ENCODE measurements at regions not wholly inside any gene's neighbourhood (a gene's known extent, or its start where the extent isn't known, plus 50 kb on each side); places are given as distances from the start of the nearest gene placed in this dataset.

DNA sequence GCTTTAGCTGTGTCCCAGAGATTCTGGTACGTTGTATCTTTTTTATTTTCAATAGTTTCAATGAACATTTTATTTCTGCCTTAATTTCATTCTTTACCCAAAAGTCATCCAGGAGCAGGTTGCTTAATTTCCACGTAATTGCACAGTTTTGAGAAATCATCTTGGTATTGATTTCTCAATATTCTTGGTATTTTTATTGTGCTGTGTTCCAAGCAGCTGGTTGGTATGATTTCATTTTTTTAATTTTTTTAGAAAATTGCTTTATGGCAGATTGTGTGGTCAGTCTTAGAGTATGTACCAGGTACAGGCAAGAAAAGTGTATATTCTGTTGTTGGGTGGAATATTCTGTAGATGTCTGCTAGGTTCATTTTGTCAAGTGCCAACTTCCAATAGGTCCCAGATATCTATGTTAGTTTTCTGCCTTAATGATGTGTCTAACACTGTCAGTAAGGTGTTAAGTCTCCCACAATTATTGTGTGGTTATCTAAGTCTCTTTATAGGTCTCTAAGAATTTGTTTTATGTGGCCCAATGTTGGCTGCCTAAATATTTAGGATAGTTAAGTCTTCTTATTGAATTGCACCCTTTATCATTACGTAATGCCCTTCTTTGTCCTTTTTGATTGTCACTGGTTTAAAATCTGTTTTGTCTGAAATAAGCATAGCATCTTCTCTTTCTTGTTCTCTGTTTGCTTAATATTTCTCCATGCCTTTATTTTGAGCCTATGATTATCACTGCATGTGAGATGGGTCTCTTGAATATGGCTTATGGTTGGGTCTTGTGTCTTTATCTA lies 366.9 kb upstream of the IRAK1BP1 start (continued):
- no peak for TF ChIP-seq MEF2A (IDR thresholded peaks at IDR 0.05; ENCODE audit: borderline replicate concordance, low read depth)
- no peak for TF ChIP-seq NFIC (IDR thresholded peaks at IDR 0.05; ENCODE audit: borderline replicate concordance)
- TF ChIP-seq JUND (IDR thresholded peaks at IDR 0.05): no peak
- TF ChIP-seq GATA2 (CRISPR knock-in tag; IDR thresholded peaks at IDR 0.05): no peak

- Histone ChIP-seq H3K36me3 (replicated peaks in 1 of 2; ENCODE audit: control insufficient read depth in 1 of 2, insufficient read depth in 2 of 2, low read length in 1 of 2) (peaks cover 0 to 4% of the 10 kb centered on the region in 2 experiments), H2AFZ (ENCODE audit: low read depth) (no peak overlapping the region), H3K4me3 (ENCODE audit: low read depth in 2 of 2, low read length in 1 of 2) (no peak overlapping the region), H3K9ac (no peak overlapping the region), H3K4me2 (no peak overlapping the region), H4K20me1 (ENCODE audit: insufficient read depth) (no peaks in the 10 kb centered on the region), H3F3A (replicated peaks; ENCODE audit: insufficient read depth) (no peaks in the 10 kb centered on the region), H3K27ac (ENCODE audit: low read depth in 2 of 2, low read length in 1 of 2) (no peak overlapping the region), H3K9me3 (no peaks in the 10 kb centered on the region), H3K79me2 (ENCODE audit: insufficient read depth) (no peaks in the 10 kb centered on the region), H3K27me3 (ENCODE audit: insufficient read depth) (no peaks in the 10 kb centered on the region), H3K9me2 (no peaks in the 10 kb centered on the region), H3K4me1 (ENCODE audit: control insufficient read depth in 1 of 2, insufficient read depth in 2 of 2, low read depth in 1 of 2, low read length in 1 of 2) (no peaks in the 10 kb centered on the region)
- CTCF ChIA-PET: no interaction called here
- POLR2A ChIA-PET: no interaction called here
- WGBS (ENCODE audit: low lambda C conversion rate): 45% methylated on average over 2 of the region's 2 CpGs
- DNase-seq: no peak
- TF ChIP-seq ZBTB33 (IDR thresholded peaks at IDR 0.05; ENCODE audit: borderline replicate concordance, low read depth) (no peak), POLR2AphosphoS5 (IDR thresholded peaks at IDR 0.05; ENCODE audit: low read depth, low read length) (no peak), TEAD4 (IDR thresholded peaks at IDR 0.05; ENCODE audit: borderline replicate concordance, insufficient read depth) (no peak), FOXJ3 (CRISPR knock-in tag; IDR thresholded peaks at IDR 0.05) (no peak), MAX (IDR thresholded peaks at IDR 0.05; ENCODE audit: low read depth) (no peak), MEF2A (IDR thresholded peaks at IDR 0.05; ENCODE audit: borderline replicate concordance, low read depth) (no peak), NRF1 (IDR thresholded peaks at IDR 0.05; ENCODE audit: low read depth, low read length) (no peak), GATA2 (CRISPR knock-in tag; IDR thresholded peaks at IDR 0.05) (no peak), TAF1 (IDR thresholded peaks at IDR 0.05; ENCODE audit: borderline replicate concordance, low read depth, low read length) (no peak), NFIC (IDR thresholded peaks at IDR 0.05; ENCODE audit: borderline replicate concordance) (no peak), SIN3A (IDR thresholded peaks at IDR 0.05; ENCODE audit: borderline replicate concordance, low read depth, low read length) (no peak), MXI1 (IDR thresholded peaks at IDR 0.05; ENCODE audit: low read depth, low read length) (no peak), EZH2phosphoT487 (IDR thresholded peaks at IDR 0.05; ENCODE audit: borderline replicate concordance, low read depth) (no peak)
- TF ChIP-seq, protein P1, sequence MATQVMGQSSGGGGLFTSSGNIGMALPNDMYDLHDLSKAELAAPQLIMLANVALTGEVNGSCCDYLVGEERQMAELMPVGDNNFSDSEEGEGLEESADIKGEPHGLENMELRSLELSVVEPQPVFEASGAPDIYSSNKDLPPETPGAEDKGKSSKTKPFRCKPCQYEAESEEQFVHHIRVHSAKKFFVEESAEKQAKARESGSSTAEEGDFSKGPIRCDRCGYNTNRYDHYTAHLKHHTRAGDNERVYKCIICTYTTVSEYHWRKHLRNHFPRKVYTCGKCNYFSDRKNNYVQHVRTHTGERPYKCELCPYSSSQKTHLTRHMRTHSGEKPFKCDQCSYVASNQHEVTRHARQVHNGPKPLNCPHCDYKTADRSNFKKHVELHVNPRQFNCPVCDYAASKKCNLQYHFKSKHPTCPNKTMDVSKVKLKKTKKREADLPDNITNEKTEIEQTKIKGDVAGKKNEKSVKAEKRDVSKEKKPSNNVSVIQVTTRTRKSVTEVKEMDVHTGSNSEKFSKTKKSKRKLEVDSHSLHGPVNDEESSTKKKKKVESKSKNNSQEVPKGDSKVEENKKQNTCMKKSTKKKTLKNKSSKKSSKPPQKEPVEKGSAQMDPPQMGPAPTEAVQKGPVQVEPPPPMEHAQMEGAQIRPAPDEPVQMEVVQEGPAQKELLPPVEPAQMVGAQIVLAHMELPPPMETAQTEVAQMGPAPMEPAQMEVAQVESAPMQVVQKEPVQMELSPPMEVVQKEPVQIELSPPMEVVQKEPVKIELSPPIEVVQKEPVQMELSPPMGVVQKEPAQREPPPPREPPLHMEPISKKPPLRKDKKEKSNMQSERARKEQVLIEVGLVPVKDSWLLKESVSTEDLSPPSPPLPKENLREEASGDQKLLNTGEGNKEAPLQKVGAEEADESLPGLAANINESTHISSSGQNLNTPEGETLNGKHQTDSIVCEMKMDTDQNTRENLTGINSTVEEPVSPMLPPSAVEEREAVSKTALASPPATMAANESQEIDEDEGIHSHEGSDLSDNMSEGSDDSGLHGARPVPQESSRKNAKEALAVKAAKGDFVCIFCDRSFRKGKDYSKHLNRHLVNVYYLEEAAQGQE (IDR thresholded peaks at IDR 0.05; ENCODE audit: low read depth, low read length): no peak
- TF ChIP-seq, protein P2, sequence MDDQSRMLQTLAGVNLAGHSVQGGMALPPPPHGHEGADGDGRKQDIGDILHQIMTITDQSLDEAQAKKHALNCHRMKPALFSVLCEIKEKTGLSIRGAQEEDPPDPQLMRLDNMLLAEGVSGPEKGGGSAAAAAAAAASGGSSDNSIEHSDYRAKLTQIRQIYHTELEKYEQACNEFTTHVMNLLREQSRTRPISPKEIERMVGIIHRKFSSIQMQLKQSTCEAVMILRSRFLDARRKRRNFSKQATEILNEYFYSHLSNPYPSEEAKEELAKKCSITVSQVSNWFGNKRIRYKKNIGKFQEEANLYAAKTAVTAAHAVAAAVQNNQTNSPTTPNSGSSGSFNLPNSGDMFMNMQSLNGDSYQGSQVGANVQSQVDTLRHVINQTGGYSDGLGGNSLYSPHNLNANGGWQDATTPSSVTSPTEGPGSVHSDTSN (IDR thresholded peaks at IDR 0.05): no peak
Measured at GRCh38 chr6:78502386-78502887, 364.9 kb upstream of the IRAK1BP1 start.
